ELR (cell line): ENCODE measurements at regions not wholly inside any gene's neighbourhood (a gene's known extent, or its start where the extent isn't known, plus 50 kb on each side); places are given as distances from the start of the nearest gene placed in this dataset.

Experiments
- DNase-seq: peaks from one replicate; pipeline ENCODE4 v3.0.0-alpha.2; 2015; ENCODE audit warnings: low read depth

- peak; percentile 80 for DNase-seq
Observed at GRCh38 chr2:121898483-121898882, 143.0 kb downstream of the TSN start.

- DNase-seq: no peak
Observed at GRCh38 chr2:121900391-121900790, 144.9 kb downstream of the TSN start.

DNA sequence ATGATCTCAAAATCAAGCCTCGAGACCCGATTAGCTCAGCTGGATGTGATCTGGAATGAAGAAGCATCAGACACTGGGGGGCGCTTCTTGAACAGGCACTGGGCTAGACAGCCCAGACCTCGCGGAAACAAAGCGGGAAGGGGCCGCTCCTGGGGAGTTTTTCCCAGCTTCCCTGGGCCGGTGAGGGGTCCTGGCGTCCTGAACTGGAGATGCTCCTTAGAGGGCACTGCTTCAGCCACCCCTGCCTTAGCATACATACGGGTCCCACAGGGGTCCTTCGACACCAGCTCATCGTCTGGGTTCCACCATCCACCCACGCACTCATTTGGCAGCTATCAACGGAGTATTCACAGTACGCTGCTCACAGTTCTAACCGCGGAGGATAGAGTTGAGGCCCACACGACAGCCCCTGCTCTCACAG is 146.7 kb downstream of the TSN start:
- DNase-seq: no peak

- no peak for DNase-seq
Observed at GRCh38 chr2:121902616-121903015, 147.2 kb downstream of the TSN start.

GRCh38 chr2:121903037-121903689 is 147.7 kb downstream of the TSN start:
- DNase-seq: no peak

DNA sequence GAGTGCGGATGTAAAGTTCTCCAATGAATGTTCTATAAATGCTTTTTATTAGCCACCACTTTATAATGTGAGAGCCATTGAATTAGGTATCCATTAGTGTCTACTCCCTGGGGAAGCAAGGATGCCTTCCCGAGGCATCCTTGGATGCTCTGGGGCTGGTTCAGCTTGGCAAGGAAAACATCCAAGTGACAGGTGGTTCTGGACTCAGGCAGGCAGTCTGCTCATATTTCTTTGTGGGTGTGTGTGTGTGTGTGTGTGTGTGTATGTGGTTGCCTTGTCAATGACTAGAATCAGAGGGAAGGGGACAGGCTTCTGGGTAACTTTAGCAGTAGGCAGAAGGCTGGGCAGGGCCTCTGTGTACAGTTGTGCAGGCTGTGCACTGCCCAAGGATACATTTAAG is 149.2 kb downstream of the TSN start:
- DNase-seq: no peak

DNA sequence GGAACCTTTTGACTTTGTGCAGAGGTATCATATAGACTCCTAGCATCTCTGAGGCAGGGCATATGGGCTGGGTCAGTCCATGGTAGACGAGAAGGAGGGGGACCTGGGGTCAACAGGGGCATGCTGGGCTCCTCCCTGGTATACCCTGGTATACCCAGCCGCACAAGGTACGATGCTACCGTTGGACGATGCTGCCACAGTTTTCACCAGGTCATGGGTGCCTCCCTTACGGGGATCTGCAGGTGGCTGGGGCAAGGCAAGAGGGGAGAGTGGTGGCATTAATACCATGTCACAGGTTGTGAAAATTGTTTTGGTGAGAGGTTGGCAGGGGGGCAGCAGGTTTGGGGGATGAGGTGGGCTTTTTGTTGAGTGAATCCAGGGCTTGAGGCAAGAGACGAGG is 149.8 kb downstream of the TSN start:
- no peak for DNase-seq

DNA sequence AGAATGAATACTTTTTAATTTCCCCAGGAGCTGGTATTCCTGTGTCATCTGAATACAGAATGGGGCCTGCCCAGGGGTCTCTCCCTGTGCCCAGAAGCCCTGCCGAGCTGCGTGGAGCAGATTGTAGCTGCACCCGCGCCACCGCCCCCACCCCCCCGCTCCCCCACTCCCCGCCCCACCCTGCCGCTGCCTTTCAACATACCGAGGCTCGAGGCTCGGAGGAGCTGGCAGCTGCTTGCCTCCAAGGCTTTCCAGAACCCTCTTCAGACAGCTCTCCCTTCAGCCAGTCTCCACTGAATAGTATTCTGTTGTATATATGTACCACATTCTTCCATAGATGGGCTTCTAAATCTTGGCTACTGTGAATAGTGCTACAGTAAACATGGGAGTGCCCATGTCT is 150.7 kb downstream of the TSN start:
- no peak for DNase-seq

DNA sequence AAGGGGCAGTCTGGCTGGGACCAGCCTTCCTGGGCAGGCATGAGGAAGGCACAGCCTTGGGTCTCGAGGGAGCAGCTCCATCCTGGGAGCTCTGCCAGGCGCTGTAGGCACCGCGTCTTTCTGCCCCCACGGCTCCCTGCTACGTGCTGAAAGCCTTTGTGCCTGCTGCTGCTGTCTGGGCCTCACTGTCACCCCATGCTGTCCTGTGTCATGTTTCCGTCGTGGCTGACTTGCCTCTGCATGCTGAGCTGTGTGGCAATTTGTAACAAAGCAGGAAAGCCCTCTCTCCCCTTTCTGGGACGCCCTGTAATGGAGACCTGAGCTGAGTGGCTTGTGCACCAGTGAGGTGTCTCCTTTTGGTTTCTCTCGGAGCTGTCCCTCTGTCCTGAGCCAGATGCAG is 152.5 kb downstream of the TSN start:
- no peak for DNase-seq

DNA sequence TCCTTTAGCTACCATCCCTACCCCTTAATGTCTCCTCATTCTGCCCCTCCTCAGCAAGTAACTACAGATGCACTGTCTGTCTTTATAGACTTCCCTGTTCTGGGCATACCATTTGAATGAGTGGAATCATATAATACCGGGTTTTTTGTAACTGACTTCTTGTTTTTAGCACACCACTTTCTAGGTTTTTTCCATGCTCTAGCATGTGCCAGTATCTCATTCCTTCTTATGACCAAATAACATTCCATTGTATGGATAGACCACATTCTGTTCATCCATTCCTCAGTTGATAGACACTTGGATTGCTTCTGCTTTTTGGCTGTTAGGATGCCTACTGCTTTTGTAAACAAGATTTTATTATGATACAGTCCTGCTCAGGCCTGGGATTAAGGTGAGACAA is 154.7 kb downstream of the TSN start:
- no peak for DNase-seq

DNA sequence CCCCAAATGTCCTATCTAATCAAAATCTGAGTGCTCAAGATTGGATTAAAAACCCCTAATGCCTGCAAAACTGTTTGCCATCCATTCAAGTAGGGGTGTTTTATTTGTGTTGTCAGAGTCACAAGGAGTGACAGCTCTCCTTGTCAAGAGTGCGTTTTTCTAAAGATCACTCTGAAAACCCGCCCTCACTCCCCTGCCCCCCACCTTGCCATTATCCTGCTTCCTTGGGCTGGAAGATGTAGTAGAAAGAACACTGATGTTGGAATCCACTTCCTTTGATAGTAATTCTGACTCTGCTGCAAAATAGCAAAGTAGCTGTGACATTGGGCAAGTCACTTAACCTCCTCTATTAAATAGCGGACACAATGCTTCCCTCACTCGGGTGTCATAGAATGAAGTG is 155.6 kb downstream of the TSN start:
- no peak for DNase-seq

GRCh38 chr2:121917143-121917542 is 161.7 kb downstream of the TSN start:
- no peak for DNase-seq

- no peak for DNase-seq
Observed at GRCh38 chr2:121918231-121918630, 162.8 kb downstream of the TSN start.

DNA sequence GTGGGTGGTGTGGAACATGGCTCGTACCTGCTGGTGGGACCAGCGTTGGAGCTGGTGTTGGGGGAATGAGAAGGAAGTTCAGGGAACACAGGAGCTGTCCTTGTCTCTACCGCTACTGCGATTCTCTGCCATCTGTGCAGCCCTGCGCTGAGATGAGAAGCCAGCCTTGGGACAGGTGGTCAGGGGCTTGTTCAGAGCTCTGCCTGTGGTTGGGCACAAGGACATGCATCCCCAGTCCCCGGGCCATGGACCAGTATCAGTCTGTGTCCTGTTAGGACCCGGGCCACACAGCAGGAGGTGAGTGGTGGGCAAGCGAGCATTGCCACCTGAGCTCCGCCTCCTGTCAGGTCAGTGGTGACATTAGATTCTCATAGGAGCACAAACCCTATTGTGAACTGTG is 164.4 kb downstream of the TSN start:
- no peak for DNase-seq

GRCh38 chr2:121925466-121925865 is 170.0 kb downstream of the TSN start:
- peak; percentile 42 for DNase-seq

GRCh38 chr2:121943285-121943684 is 187.8 kb downstream of the TSN start:
- no peak for DNase-seq

DNA sequence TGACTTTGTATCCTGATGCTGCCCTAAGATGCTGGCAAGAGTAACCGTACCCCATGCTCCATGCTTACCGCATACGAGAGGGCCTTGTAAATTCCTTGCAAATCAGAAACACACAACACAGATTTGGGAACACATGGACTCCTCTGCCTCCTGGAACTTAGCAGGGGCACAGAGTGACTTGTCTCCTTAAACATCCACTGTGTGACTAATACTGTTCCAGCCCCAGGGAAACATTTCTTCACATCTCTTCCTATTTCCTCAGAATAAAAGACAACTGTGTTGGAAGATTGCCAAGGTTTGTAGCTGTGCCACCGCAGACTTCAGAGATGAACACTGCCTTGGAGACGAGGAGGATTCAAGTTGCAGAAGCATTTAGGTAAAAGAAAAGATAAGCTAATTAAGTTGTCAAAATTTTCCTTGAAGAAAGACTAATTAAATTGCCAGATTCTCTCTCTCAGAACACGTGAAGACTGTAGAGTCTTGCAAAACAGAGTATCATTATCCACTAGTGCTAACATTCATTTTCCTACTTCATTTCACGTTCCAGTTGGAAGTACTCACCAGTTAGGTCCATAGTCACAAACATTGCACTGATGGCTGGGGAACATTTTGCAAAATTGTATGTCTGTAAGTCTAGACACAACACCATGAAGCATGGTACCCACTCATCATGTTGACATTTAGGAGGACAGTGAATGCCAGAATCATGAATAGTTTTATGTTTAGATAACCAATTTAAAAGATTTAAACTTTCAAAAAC is 188.8 kb downstream of the TSN start:
- DNase-seq: peak; percentile 87

- DNase-seq: no peak
Observed at GRCh38 chr2:121947674-121948073, 192.2 kb downstream of the TSN start.

- DNase-seq: no peak
Observed at GRCh38 chr2:121949271-121949670, 193.8 kb downstream of the TSN start.

DNA sequence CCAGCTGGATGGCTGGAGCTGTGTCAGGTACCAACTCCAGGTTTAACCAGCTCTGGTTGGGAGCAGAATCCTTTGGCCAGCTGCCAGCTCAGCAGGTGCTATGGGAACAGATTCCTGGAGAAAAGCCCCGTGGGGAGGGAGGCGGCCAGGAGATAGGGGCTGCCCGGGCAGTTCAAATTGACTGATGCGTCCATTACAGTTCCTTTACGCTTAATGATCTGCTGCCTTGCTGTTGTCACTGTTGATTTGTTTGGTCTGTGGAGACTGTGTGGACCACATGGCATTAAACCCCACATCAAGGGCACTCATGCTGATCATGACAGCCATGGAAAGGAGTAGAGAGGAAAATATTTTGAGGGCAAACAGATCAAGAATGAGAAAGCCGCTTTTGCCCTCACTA is 200.0 kb downstream of the TSN start:
- no peak for DNase-seq

- DNase-seq: no peak
Observed at GRCh38 chr2:121955872-121956271, 200.4 kb downstream of the TSN start.

DNA sequence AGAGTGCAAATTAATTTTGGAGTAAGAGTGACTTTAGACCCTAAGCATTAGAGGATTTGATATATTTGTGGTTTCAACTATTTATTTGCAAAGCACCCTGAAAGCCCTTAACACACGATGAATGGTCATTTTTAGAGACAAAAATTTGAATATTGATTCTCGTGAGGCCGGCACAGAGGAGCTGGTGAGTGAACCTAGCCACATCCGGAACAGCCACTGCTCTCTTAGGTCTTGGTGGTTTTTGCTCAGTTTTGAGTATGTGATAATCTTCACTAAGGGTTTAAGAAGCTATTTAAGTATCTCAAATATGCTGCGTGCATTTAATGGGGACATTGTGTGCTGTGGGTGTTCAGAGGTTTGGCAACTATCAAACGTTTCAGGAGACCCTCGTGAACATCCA is 204.8 kb downstream of the TSN start:
- no peak for DNase-seq

- DNase-seq: no peak
Observed at GRCh38 chr2:121961761-121962160, 206.3 kb downstream of the TSN start.

DNA sequence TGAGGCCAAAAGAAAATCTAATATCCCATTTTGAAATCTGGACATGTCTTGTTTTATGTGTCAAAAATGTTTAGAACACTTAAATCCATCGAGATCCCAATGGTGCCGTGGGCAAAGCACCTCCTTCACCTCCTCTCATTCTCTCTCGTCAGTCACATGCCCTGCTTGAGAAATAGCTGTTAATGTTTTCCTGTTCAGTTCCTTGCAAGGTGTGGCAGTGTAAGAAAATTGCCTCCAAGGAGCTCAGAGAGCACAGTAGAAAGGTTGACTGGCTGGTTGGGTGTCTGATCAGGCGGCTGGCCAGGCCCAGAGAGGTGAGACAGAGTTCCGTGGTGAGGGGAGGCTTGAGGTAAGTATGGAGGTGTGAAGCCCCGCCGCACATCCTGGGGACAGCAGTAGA is 210.2 kb downstream of the TSN start:
- DNase-seq: no peak
